ENCODE measurements at regions not wholly inside any gene's neighbourhood (a gene's known extent, or its start where the extent isn't known, plus 50 kb on each side); places are given as distances from the start of the nearest gene placed in this dataset.

DNA sequence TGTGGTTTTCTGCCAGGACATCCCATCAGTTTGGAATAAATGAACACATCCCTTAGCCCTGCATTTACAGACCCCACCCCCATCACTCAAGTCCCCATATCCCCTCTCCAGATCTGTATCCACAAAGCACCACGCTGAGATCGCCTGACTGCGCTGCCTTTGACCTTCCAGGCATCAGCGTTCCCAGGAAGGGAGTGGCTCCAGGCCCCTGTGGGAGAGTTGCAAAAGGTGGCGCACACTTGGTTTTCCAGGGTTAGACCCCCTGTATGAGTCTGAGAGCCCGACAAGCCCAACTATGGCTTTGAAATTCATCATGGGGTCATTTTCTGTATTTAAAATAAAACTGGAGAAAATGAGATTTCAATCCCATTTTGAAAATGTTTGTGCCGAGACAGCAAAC is 137.0 kb upstream of the ZNF236 start:
- TF ChIP-seq CTCF (IDR thresholded peaks at IDR 0.05; ENCODE audit: insufficient read depth, low read length, missing control alignments): no peak
- H3K4me3 ChIP-seq (ENCODE audit: low read depth, low read length): no peak overlapping the region
- ChIA-PET CTCF (interaction anchor here (1.0 to 10.4 kb wide), 6 partner anchors 12 to 287 kb away, joined by 3 to 139 read pairs (median 8); no protein-coding TSS in a partner anchor), POLR2A (no interaction called here)
- no peak for DNase-seq (ENCODE audit: low read depth, low spot score)

- POLR2A ChIA-PET: no interaction called here
- CTCF ChIA-PET: interaction anchor here (1.0 to 10.4 kb wide), 7 partner anchors 17 to 286 kb away, joined by 3 to 139 read pairs (median 4); no protein-coding TSS in a partner anchor
- TF ChIP-seq CTCF (IDR thresholded peaks at IDR 0.05; ENCODE audit: insufficient read depth, low read length, missing control alignments): no peak
- no peak for DNase-seq (ENCODE audit: low read depth, low spot score)
- no peak overlapping the region for H3K4me3 ChIP-seq (ENCODE audit: low read depth, low read length)
Measured at GRCh38 chr18:76684265-76684664, 138.1 kb upstream of the ZNF236 start.

- ChIA-PET POLR2A (interaction anchor here (0.6 kb wide), 1 partner anchor 1239 kb away, joined by 3 read pairs; no protein-coding TSS in a partner anchor), CTCF (interaction anchor here (3.7 kb wide), 1 partner anchor 281 kb away, joined by 23 read pairs; no protein-coding TSS in a partner anchor)
- H3K4me3 ChIP-seq (ENCODE audit: low read depth, low read length): no peak overlapping the region
- no peak for TF ChIP-seq CTCF (IDR thresholded peaks at IDR 0.05; ENCODE audit: insufficient read depth, low read length, missing control alignments)
- no peak for DNase-seq (ENCODE audit: low read depth, low spot score)
Measured at GRCh38 chr18:76679945-76680344, 142.4 kb upstream of the ZNF236 start.

DNA sequence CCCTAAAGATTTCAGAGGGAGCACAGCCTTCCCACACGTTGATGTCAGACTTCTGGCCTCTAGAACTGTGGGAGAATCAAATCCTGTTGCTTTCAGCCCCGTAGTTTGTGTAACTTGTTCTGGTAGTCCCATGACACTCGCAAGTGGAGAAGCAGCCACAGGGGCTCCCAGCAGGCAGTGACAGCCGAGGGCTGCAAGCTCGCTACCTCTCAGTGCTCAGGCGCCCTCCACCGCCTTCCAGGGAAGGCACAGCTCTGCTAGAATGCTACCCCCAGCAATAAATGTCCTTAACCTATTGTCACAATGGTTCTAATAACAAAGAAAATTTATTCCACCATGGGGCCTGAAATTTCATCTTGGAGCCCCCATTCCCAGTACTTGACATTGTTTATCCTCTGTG is 143.1 kb upstream of the ZNF236 start:
- CTCF ChIA-PET: interaction anchor here (3.7 kb wide), 1 partner anchor 281 kb away, joined by 23 read pairs; no protein-coding TSS in a partner anchor
- POLR2A ChIA-PET: interaction anchor here (0.6 kb wide), 1 partner anchor 1238 kb away, joined by 3 read pairs; no protein-coding TSS in a partner anchor
- no peak for TF ChIP-seq CTCF (IDR thresholded peaks at IDR 0.05; ENCODE audit: insufficient read depth, low read length, missing control alignments)
- H3K4me3 ChIP-seq (ENCODE audit: low read depth, low read length): no peak overlapping the region
- no peak for DNase-seq (ENCODE audit: low read depth, low spot score)

DNA sequence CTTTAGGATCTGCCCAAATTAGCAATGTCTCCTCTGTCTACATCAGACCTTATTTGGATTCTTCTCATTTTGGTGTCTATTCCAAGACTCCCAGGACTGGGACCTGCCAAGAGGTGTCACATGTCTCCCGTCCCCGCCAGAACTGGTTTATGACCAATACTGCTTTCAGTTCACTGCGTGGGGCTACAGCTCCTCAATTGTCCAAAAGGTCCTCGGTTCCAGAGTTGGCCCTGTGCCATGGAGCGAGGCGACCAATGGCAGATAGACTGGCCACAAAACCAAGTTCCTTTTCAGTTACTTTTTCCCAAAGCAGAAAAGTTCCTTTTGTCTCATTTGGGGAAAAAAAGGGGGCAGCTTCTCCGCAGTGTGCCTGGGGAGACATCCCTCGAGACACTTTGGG is 144.1 kb upstream of the ZNF236 start:
- ChIA-PET CTCF (interaction anchor here (1.0 to 3.7 kb wide), 2 partner anchors 9 to 280 kb away, joined by 3 to 23 read pairs; no protein-coding TSS in a partner anchor), POLR2A (no interaction called here)
- DNase-seq (ENCODE audit: low read depth, low spot score): no peak
- TF ChIP-seq CTCF (IDR thresholded peaks at IDR 0.05; ENCODE audit: insufficient read depth, low read length, missing control alignments): no peak
- H3K4me3 ChIP-seq (ENCODE audit: low read depth, low read length): no peak overlapping the region

- no peak overlapping the region for H3K4me3 ChIP-seq (ENCODE audit: low read depth, low read length)
- no peak for DNase-seq (ENCODE audit: low read depth, low spot score)
- no peak for TF ChIP-seq CTCF (IDR thresholded peaks at IDR 0.05; ENCODE audit: insufficient read depth, low read length, missing control alignments)
- CTCF ChIA-PET: interaction anchor here (1.6 to 2.1 kb wide), 2 partner anchors 11 to 17 kb away, joined by 3 to 6 read pairs; no protein-coding TSS in a partner anchor
- POLR2A ChIA-PET: no interaction called here
Measured at GRCh38 chr18:76674596-76674995, 147.8 kb upstream of the ZNF236 start.

Data from AG04449 (cell line).